Upper lobe of right lung (tissue), 1 donor: ENCODE measurements at regions not wholly inside any gene's neighbourhood (a gene's known extent, or its start where the extent isn't known, plus 50 kb on each side); places are given as distances from the start of the nearest gene placed in this dataset.
"Not testable (repeated sequence)": the region's sequence is repeated elsewhere in the genome, so short reads cannot be mapped to it uniquely, and the experiment has no call there.

Source experiments
- ATAC-seq: fragments of 200-7000 bp; cut with Tn5 transposase; one replicate; pipeline ENCODE4 v1.9.1; 2020; ENCODE audit warnings: mild to moderate bottlenecking, moderate library complexity
- DNase-seq: peaks from one replicate; pipeline ENCODE4 v3.0.0-alpha.2; 2020
- H3K27ac ChIP-seq: fragments of 200-600 bp; one replicate; pipeline ENCODE4 v1.8.0; 2022
- H3K27me3 ChIP-seq: fragments of 200-600 bp; one replicate; pipeline ENCODE4 v1.8.0; 2022; ENCODE audit warnings: mild to moderate bottlenecking
- H3K36me3 ChIP-seq: fragments of 200-600 bp; one replicate; pipeline ENCODE4 v1.8.0; 2022
- H3K4me1 ChIP-seq: fragments of 200-600 bp; one replicate; pipeline ENCODE4 v1.8.0; 2022
- H3K4me3 ChIP-seq: fragments of 200-600 bp; one replicate; pipeline ENCODE4 v1.8.0; 2022; ENCODE audit warnings: mild to moderate bottlenecking
- H3K9me3 ChIP-seq: fragments of 200-600 bp; one replicate; pipeline ENCODE4 v1.8.0; 2022
- intact Hi-C: fragments of 100-400 bp; cut with DNase I; formaldehyde crosslinking; loops from one replicate; pipeline ENCODE4 v1.11.0; 2022
- TF ChIP-seq, protein P1 (sequence below): fragments of 200-600 bp; IDR thresholded peaks from one replicate; pipeline ENCODE4 v1.8.0; 2022; ENCODE audit warnings: antibody characterized with exemption
- donor health status: DM: no; HTN: yes; CAD: no; lungs with severe emphysema.

DNA sequence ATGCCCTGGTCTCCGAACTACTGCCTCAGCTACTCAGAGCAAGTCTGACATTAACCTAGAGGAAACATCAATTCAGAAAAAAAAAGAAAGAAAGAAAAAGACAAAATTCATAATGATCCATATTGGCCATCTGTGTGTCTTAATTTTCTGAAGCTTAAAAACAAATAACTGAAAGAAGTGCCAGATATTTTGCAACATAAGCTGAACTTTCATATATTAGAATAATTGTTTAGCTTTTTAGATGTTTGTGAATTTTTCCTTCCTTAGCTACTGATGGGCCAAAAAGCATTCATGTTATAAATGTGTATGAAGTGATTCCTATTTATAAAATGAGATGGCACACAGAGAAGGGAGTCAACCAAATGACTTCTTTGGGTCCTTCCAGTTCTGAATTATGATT lies 555.0 kb upstream of the CHAC2 start:
- H3K9me3 ChIP-seq, result no peaks in the 10 kb centered on the region
- no peaks in the 10 kb centered on the region for H3K27me3 ChIP-seq
- no peak overlapping the region for H3K27ac ChIP-seq
- ATAC-seq, result no peak
- no peaks in the 10 kb centered on the region for H3K4me1 ChIP-seq
- DNase-seq, result no peak
- H3K4me3 ChIP-seq, result no peak overlapping the region
- no peaks in the 10 kb centered on the region for H3K36me3 ChIP-seq
- TF ChIP-seq, protein P1, sequence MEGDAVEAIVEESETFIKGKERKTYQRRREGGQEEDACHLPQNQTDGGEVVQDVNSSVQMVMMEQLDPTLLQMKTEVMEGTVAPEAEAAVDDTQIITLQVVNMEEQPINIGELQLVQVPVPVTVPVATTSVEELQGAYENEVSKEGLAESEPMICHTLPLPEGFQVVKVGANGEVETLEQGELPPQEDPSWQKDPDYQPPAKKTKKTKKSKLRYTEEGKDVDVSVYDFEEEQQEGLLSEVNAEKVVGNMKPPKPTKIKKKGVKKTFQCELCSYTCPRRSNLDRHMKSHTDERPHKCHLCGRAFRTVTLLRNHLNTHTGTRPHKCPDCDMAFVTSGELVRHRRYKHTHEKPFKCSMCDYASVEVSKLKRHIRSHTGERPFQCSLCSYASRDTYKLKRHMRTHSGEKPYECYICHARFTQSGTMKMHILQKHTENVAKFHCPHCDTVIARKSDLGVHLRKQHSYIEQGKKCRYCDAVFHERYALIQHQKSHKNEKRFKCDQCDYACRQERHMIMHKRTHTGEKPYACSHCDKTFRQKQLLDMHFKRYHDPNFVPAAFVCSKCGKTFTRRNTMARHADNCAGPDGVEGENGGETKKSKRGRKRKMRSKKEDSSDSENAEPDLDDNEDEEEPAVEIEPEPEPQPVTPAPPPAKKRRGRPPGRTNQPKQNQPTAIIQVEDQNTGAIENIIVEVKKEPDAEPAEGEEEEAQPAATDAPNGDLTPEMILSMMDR, result no peak
- intact Hi-C loops, result no loop called here

DNA sequence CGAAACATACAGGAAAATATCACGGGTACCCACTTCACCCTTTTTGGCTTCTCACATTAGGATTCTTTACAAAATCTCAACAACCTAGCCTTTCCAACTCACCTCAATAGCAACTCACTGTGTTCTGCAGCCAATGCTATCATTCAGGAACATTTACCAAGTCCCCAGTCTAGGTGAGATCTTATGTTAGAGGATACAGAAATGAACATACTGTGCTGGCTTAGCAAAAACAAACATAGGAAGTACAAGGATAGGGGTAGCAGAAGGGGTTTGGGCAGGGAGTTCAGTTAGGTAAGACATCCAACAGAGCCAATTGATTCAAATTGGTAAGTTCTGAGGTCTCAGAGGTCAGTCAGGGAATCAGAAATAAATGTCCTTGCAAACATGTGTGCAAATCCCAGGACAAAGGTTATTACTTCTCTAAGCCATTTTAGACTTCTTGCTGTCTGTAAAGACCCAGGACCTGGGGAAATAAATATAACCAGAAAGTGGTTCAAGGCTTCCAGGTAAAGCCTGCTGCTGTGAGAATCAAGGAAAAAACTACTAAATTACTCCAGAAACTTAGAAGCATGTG lies 556.3 kb upstream of the CHAC2 start:
- no peak overlapping the region for H3K4me3 ChIP-seq
- TF ChIP-seq, protein P1, result no peak
- DNase-seq, result no peak

DNA sequence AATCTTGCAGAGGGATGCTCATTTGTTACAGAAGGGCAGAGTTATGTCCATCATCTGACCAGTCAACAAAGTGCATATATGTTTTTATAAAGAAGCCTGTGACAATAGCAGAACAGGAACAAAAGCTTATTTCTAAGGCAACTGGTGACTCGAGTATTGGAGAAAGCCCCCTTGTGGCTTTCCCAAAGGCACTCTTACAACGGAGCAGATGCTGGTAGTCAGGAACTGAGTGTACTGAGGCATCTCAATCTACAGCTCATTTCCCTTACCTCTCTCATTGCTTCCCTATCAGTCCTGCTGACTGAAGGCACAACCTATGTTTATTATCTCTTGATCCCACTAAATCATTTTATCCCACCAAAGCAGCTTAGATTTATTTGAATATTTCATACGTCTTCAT lies 557.1 kb upstream of the CHAC2 start:
- Histone ChIP-seq H3K4me3 (no peak overlapping the region), H3K27me3 (no peaks in the 10 kb centered on the region), H3K36me3 (no peaks in the 10 kb centered on the region), H3K4me1 (no peaks in the 10 kb centered on the region), H3K9me3 (no peaks in the 10 kb centered on the region), H3K27ac (no peak overlapping the region)
- intact Hi-C loops, result no loop called here
- ATAC-seq (no peak), DNase-seq (no peak)
- TF ChIP-seq, protein P1, result no peak

More for the DNA sequence above, 556.3 kb upstream of the CHAC2 start:
- Histone ChIP-seq H3K4me1 (no peaks in the 10 kb centered on the region), H3K9me3 (no peaks in the 10 kb centered on the region), H3K36me3 (no peaks in the 10 kb centered on the region), H3K27ac (no peak overlapping the region), H3K27me3 (no peaks in the 10 kb centered on the region)
- intact Hi-C loops, result no loop called here
- ATAC-seq, result no peak

DNA sequence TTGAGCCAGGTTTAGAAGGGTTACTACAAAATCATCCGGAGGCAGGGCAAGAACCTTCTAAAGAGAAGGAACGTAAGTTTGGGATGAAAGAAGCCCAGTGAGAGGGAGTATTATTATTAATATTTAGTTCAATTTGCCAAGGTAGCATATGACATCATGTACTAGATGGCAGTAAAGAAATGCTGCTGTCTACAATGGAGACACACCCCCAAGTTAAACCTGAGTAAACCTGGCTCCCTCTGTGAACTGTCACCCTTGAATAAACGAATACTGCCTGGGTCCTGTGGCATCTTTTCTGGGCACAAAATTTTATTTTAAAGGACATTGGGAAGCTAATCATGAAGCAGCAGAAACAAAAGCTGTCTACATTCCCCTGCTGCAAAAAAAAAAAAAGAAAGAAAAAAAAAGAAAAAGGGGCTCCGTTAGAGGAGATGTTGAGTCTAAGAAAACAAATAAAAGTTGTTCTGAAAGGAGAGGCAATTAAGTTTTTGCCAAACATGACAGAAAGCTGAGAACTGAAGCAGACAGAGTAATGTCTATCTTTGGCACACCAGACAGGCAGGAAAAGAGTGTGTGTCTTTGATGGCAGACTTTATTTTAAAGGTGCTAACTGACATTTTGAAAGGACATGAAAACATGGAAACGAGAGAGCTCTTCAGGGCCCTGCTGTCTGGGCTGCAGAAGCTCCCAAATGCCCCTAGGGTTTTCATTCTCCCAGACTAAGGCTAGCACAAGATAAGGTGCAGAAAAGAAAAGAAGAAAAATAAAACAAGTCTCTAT lies 557.7 kb upstream of the CHAC2 start:
- H3K4me3 ChIP-seq, result no peak overlapping the region
- no peak overlapping the region for H3K27ac ChIP-seq
- H3K27me3 ChIP-seq, result no peaks in the 10 kb centered on the region
- H3K36me3 ChIP-seq, result no peaks in the 10 kb centered on the region
- H3K4me1 ChIP-seq, result no peaks in the 10 kb centered on the region
- TF ChIP-seq, protein P1, result no peak
- no peaks in the 10 kb centered on the region for H3K9me3 ChIP-seq
- intact Hi-C loops, result no loop called here
- DNase-seq (no peak), ATAC-seq (no peak)

DNA sequence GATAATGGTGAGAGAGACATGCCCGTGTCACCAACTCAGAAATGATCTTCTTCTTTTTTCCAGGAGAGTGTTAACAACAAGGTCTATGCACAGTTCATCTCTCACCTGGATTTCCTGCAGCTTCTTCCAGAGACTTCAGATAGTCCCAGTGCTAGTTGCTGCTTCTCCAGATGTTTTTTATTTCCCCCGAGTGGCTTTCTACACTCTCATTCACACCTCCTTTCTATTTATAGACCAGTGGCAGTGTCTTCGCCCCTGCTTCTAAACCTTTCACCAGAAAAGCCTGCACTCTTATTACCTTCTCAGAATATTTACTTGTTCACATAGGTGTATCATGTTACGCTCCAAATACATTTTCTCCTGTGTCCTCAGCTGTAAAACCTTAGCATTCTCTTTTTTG lies 558.8 kb upstream of the CHAC2 start:
- ATAC-seq (no peak), DNase-seq (no peak)
- no peaks in the 10 kb centered on the region for H3K9me3 ChIP-seq
- H3K27ac ChIP-seq, result no peak overlapping the region
- TF ChIP-seq, protein P1, result no peak
- H3K27me3 ChIP-seq, result no peaks in the 10 kb centered on the region
- H3K4me1 ChIP-seq, result no peaks in the 10 kb centered on the region
- H3K36me3 ChIP-seq, result no peaks in the 10 kb centered on the region
- H3K4me3 ChIP-seq, result no peak overlapping the region
- intact Hi-C loops, result no loop called here

DNA sequence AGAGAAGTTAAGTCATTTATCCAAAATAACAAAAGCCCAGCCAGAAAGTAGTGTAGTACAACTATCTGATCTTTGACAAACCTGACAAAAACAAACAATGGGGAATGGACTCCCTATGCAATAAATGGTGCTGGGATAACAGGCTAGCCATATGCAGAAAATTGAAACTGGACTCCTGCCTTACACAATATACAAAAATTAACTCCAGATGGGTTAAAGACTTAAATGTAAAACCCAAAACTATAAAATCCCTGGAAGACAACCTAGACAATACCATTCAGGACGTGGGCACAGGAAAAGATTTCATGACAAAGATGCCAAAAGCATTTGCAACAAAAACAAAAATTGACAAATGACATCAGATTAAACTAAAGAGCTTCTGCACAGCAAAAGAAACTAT lies 561.4 kb upstream of the CHAC2 start:
- H3K4me1 ChIP-seq, H3K27me3 ChIP-seq, H3K9me3 ChIP-seq, H3K4me3 ChIP-seq, H3K36me3 ChIP-seq, H3K27ac ChIP-seq, intact Hi-C loops, ATAC-seq, DNase-seq: not testable (repeated sequence)
